AG09319 (cell line): ENCODE measurements at regions not wholly inside any gene's neighbourhood (a gene's known extent, or its start where the extent isn't known, plus 50 kb on each side); places are given as distances from the start of the nearest gene placed in this dataset.

Experiments
- DNase-seq: peaks from one replicate; pipeline ENCODE4 v3.0.0-alpha.2; 2010; ENCODE audit warnings: low read depth; ENCODE audit errors: extremely low read depth
- CTCF ChIP-seq: IDR thresholded peaks from 2 replicates; pipeline ENCODE4 v1.5.1; 2011; ENCODE audit warnings: low read depth, mild to moderate bottlenecking, inconsistent platforms, low read length, moderate library complexity

DNA sequence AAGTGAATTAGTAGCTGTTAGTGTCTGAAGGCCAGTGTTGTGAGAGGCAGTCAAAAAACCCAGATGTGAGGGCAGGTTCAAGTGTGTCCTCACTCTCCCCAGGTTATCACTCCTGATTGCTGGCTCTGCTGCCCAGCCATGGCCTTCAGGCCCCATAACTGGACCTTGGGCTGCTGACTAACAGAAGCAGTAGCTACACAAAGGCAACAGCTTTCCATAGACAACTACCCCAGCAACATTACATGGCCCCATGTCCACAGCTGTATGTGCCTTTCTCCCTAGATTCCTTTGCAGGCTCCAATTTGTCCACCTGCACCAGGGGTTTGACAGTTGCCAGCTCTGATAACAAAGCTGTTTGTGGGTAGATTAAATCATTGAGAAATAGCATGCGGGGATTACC is 297.8 kb downstream of the ARL4A start:
- TF ChIP-seq CTCF, result no peak
- no peak for DNase-seq

- no peak for DNase-seq
- no peak for TF ChIP-seq CTCF
Measured at GRCh38 chr7:12985752-12986151, 298.3 kb downstream of the ARL4A start.

DNA sequence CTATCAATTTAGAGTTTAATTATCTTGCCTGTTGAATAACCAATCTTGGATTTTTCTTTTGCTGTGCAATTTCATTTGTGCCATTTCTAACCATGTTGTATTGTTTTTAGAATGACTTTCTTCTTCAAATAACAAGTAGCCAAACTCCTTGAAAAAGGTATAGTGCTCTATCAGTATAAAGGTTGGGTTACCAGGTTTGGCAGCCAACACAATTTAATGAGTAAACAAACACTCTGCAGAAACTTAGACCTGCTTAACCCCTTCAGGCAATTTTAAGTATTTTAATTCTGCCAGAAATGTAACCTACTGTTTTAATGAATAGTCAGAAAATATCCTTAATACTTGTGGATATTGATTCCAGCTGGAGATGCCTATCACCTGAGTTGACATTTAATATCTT is 299.8 kb downstream of the ARL4A start:
- no peak for DNase-seq
- no peak for TF ChIP-seq CTCF

GRCh38 chr7:12990440-12990839 is 303.0 kb downstream of the ARL4A start:
- DNase-seq, result no peak
- TF ChIP-seq CTCF, result no peak

GRCh38 chr7:12993025-12993424 is 305.6 kb downstream of the ARL4A start:
- TF ChIP-seq CTCF, result no peak
- DNase-seq, result no peak

DNA sequence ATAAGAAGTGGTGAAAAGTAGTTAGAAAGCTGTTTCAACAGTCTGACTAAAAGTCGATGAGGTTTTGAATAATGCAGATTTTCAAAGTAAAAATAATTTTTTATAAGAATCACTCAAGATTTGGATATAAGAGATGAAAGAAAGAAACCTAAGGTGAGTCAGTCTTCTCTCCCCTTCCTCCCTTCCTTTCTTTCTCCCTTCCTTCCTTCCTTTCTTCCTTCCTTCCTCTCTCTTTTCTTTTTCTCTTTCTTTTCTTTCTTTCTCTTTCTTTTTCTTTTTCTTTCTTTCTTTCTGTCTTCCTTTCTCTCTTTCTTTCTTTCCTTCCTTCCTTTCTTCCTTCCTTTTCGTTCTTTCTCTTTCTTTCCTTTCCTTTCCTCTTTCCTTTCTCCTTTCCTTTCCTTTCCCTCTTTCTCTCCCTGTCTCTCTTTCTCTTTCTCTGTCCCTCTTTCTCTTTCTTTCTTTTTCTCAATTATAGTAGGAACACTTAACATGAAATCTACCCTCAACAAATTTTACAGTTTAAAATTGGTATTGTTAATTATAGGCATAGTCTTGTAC is 308.6 kb downstream of the ARL4A start:
- TF ChIP-seq CTCF, result no peak
- DNase-seq, result no peak

- TF ChIP-seq CTCF, result no peak
- DNase-seq, result no peak
Measured at GRCh38 chr7:13007331-13007730, 319.9 kb downstream of the ARL4A start.
